HG03521 (cell line): ENCODE measurements at regions not wholly inside any gene's neighbourhood (a gene's known extent, or its start where the extent isn't known, plus 50 kb on each side); places are given as distances from the start of the nearest gene placed in this dataset.

Experiments
- ATAC-seq: cut with Tn5 transposase; IDR thresholded peaks from one replicate; pipeline ENCODE4 v1.9.1; 2021; ENCODE audit warnings: mild to moderate bottlenecking, moderate library complexity; ENCODE audit not compliant: unreplicated experiment

DNA sequence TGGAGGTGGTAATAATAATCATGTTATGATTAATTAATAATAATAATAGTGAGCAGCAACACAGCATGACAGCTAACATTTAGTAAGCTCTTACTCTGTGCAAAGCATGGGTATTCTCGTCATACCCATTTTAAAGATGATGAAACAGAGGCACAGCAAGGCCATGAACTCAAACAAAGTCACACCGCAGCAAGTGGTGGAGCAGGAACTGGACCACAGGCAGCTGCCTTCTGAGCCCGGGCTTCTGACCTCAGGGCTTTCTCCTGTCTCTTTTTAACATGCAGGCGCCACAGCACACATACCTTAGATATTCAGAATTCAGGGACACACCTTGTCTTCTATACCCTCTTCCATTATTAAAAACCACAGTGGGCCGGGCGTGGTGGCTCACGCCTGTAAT is 50.7 kb upstream of the SPATA12 start:
- no peak for ATAC-seq

DNA sequence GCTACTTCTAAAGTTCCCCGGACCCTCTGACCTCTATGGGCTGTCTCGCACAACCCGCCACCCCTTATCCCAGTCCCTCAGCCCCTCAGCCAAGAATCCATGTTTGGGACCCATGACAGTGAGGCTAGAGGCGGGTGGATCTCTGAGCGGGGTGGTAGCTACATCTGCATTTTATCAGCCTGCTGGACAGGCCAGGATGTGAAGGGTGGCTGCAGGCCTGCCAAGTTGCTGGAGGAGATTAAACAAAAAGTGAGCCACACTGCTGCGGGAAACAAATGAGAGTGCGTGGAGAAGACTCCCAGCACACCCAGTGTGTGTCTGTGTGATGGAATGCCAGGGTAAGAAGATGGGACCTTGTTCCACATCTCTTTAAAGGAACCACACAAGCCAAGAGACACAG is 51.1 kb upstream of the SPATA12 start:
- no peak for ATAC-seq

DNA sequence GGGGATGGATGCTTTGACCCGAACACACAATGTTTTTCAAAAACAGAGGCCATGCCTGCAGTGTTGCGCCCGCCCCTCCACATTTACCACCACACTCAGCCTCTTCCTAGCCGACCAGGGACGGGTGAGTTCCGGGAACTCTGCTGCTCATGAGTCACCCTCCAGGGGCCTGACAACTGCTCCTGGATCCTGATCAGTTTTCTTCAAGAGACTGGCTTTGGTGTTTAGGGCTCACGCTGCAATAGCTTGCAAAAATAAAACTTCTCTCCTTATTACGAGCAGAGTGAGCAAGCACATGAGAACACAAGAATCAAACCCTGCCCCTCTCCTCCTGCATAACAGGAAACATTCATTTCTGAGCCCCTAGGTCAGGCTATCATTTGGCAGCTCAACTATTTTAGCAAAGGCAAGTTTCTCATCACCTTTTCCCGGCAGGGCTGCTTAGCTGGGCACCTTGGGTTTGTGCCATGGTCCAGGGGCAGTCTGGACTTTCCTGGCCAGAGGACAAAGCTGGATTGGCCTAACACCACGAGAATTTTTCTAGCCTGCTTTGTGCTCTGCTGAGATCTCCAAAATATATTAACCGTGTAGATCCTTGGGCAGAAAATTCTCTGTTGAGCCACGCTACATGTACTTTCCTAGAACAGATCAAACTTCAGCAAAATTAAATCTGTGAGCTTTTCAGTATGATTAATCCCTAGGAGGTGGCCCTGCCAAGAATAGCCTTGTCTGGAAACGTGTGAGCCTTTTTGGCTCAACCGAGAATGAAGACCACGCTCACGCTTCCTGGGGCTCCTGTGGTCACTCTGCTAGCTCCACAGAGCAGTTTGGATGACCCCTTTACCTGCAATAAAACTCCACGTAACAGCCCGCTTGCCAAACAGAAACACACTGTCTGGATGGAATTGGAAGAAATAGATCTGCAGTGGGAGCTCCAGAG is 52.7 kb upstream of the SPATA12 start:
- no peak for ATAC-seq

DNA sequence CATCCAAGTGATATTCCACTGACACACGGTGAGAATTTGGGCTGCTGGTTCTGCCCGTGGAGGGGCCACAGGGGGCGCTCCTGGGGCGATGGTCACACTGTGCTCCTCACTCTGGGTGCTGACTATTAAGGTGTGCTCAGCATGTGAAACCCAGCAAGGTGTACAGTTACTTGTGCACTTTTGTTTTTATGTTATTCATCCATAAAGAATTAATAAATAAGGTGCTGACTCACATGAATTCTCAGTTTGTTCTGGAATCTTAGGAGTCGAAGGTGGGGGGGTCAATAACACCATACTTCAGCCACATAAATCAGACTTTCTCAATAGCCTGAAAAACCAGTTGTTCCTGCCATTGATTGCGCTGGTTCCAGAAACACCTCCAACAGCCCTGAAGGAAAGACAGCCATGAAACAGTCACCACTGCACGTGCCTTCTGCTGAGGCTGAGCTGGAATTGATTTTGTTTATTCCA is 53.5 kb upstream of the SPATA12 start:
- ATAC-seq: no peak

DNA sequence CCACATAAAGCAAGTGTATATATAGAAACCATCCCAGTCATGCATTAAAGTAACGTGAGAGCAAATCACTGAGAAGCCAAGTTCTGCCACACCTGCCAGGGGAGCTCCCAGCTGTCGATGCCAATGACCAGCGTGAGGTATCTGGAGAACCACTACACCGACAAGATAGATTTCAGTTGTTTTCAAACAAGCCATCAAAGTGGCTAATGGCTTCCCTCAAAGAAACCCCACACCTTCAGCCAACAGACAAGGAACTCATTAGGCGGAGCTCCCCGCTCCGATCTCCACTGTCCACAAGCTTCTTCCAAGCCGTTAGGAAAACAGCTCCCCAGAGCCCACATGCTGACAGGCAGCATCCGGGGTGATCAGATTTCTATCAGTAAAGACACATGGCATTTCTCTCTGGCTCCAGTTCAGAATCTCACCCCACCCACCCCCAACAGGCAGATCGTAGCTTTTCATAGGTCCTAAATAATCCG is 54.2 kb upstream of the SPATA12 start:
- ATAC-seq: no peak

DNA sequence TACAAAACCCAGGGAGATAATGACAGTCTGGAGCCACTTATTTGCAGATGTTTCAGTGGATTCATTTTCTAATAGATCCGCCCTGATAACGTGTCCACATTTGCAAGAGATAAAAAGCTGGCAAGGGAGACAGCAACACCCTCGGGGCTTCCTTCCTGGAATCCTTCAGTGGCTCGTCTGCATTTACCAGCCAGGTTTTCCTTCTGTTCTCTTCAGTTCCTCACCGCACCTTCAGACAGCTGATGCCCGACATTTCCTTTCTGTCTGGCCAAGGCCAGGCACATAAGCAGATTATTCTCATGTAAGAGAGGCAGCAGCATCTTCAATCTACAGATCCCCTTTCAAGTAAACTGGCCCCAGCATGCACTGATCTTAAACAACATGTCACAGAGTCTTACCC is 56.2 kb upstream of the SPATA12 start:
- no peak for ATAC-seq

DNA sequence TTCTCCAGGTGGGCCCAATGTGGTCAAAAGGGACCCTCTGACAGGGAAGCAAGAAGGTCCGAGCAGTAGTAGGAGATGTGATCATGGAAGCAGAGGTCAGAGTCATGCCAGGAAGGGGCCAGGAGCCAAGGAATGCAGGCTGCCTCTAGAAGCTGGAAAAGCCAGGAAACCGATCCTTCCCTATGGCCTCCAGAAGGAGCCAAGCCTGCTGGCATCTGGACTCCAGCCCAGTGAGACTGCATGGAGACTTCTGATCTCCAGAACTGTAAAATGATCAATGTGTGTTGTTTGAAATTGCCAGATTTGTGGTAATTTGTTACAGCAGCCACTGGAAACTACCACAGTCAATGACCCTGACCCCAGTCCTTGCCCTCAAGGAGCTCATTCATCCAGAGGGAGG is 56.8 kb upstream of the SPATA12 start:
- ATAC-seq: no peak

DNA sequence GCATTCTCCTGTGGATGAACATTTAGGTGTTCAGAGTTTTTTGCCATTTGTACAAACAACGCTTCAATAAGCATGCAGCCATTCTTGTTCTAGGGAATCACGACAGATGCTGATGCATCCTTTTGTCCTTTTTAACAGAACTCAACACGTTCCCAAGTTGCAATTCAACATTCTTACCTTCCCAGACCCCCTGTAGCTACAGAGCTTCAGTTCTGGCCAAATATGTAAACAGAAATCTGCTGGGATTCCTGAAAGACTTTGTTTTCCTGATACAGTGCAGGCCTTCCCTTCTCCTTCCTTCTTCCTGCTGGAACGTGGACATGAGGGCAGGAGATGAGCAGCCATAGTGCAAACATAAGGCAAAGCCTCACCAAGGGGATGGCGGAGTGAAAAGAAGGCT is 59.1 kb upstream of the SPATA12 start:
- no peak for ATAC-seq

DNA sequence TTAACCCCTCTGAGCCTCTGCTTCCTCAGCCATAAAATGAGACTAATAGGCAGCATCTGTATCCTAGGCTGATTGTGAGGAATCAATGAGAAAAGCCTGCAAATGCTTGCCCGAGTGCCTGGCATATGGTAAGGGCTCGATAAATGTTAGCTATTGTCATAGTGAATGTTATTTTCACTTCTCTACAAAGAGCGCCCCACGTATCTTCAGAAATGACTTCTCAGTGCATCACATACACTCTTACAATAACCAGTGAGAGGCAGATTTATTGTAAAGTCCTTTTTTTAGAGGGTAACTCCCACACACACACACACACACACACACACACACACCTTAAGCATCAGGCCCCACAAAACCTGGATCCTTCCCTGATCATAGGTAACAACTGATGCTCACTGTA is 60.5 kb upstream of the SPATA12 start:
- no peak for ATAC-seq

DNA sequence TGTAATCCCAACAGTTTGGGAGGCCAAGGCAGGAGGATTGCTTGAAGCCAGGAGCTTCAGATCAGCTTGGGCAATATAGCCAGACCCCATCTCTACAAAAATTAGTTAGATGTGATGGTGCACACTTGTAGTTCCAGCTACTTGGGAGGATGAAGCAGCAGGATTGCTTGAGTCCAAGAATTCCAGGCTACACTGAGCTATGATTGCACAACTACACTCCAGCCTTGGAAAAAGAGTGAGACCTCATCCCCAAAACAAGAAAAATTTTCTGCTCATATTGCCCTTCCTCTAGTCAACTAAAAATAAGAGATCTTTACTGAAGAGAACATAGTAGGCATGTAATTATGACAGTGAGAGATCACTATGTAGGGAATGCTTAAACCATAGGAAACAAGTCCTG is 60.9 kb upstream of the SPATA12 start:
- no peak for ATAC-seq

DNA sequence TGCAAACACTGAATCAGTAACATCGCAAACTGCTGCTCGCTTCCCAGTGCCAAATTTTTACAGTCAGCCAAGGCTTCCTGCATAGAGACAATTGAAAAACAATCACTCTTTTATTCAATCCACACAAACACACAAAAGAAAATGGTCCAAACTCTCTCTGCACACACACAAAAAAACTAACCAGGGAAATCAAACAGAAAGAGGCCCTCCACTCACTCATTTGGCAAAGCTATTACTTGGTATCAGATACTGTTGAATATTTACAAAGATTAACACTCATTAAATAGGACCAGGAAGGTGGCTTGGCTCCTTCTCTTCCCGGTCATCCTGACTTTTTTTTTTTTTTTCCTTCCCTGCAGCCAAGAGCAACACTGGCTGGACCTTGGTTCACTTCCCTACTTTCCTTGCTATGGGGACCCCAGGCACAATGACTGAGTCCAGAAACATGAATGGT is 62.4 kb upstream of the SPATA12 start:
- ATAC-seq: no peak

DNA sequence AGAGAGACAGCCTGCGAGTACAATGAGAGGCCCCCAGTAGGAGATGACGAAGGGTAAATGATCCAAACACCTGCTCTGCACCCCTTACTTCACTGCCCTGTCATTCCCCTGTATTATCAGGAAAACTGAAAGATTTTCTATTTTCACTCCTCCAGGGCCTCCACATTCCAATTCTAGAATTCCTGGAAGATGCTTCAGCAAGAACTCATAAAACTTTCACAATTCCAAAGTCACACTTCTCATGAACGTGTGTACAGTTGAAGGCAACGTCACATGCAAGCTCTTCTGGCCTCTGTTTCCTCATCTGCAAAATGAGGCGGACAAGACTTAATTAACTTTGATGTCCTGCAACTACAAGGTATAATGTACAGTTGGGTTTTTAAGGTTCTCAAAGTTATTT is 62.8 kb upstream of the SPATA12 start:
- ATAC-seq: no peak

DNA sequence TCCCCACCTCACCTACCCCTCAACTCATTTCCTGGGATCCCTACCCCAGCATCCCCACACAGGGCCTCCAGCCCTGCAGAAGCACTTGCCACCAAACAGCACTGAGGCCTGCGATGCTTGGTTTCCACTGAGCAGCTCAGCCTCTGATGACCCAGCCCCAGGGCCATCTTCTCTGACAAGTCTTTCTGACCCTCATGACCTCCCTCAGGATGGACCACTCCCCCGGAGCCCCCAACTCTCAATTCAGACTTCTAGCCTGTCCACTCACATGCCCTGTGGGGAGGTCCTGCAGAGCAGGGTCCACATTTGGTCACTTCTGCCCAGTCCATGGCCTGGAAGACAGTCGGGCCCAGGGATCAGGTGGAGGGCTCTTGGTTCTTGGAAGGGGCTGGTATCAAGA is 63.4 kb upstream of the SPATA12 start:
- no peak for ATAC-seq

DNA sequence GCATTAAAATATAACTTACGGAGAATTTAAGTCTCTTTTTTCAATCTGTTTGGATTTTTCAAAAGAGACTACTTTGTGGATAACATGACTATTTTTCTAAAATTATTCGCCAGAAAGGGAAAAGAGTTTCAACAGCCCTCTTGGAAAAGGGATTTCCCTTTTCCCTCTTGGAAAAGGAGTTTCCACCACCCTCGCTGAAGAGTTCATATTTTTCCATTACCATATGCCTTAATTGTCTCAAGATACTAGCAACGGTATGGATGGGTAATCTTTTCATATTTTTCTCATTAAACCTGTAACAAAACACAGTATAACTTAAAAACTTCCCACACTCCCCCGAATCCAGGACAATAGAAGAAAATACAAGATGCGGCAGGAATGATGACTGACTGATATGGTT is 66.1 kb upstream of the SPATA12 start:
- ATAC-seq: no peak

DNA sequence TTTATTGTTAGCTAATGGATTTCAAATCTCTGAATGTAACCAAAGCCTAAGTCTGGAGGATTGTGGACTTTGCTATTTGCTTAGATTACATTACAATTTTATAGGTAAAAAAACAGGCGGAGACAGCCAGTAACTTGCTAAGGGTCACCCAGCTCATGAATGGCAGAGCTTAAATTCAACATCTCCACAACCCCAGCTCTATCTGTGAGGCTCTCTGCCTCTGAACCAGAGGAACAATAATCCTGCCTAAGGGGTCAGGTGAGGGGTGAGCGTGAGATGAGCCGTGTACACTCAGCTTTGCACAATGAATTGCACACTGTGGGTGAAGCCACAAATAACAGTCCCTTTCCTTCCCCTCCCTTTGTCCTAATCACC is 69.8 kb upstream of the SPATA12 start:
- ATAC-seq: no peak

DNA sequence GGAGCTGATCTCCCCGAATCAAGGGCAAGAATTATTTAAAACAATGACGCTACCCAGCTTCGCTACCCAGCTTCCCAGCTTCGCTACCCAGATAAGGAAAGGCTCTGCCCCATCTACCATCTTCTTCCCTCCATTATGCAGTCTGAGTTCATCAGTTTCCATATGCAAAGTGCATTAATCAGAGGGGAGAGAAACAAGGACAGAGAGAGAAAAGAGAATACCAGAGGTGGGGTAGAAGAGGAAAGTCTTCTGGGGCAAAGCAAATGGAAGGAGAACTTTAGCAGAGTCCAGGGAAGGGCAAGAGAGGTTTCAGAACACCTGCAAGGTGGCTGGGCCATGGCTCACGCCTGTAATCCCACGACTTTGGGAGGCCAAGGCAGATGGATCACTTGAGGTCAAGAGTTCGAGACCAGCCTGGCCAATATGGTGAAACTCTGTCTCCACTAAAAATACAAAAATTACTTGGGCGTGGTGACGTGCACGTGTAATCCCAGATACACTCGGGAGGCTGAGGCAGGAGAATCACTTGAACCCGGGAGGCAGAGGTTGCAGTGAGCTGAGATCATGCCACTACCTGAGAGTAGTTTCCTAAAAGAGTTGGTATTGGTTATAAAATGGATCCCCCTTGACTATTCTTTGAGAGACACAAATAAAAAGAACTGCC is 70.4 kb upstream of the SPATA12 start:
- no peak for ATAC-seq

DNA sequence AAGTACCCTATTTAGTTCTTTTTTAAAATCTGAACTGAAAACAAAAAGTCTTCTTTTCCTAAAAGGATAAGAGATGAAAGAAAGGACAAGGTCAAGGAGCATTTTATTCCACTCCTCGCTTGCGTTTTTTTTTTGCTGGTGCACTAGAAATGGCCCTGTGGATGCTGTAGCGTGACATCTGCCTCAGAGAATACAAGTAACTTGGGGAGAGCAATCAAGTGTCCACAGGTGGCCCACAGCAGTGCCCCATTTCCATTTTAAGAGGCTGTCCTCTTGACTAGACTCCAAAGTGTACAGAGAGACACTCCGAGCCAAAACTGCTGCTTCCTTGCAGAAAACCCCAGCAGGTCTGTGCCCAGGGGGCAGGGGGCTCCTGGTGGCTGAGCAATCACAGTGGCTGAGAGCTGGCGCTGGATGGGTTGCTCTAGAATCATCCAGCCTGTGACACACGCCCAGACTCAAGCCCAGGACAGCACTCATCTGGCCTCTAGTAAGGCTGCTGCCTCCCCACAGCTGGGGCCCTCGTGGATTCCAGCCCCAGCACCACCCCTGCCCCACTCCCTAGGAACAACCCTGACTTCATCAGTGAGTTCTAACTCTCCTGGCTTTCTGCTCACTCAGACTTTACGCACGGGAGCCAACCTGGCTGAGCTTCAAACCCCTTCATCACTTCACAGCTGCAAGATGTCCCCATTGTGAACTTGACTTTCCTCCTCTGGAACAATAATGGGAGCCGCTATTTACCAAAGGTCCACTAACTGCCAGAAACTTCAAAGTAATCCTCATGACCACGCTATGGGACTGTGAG is 71.1 kb upstream of the SPATA12 start:
- no peak for ATAC-seq

DNA sequence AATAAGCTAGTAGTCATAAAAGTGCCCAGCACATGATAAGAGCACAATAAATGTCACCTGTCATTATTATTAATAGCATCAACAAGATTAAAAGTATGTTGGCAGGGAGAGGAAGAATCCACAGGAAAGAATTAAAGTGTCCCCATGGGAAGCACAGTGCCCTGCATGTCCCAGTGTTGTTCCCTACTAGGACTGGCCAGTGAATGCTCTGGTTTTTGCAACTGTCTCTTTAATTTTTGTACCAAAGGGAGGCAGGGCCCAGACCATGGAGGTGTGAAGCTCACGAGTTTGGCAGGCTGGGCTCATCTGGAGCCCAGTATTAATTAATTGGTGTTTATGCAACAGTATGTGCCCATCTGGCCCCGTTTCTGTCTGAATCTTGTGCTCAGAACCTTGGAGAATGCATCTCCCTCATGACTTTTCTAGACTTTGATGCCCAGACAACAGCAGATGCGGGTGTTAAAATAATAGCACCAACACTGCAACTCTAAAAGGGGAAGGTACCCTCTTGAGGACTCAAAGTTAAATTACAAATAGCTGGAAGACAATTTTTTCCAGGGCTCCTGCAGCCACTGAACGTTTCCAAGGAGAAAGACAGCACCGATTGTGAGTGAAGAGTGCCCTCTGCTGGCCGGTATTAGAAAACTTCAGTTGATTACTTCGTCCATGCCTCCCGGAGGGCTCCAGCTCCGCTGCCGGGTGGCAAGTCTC is 71.9 kb upstream of the SPATA12 start:
- no peak for ATAC-seq

DNA sequence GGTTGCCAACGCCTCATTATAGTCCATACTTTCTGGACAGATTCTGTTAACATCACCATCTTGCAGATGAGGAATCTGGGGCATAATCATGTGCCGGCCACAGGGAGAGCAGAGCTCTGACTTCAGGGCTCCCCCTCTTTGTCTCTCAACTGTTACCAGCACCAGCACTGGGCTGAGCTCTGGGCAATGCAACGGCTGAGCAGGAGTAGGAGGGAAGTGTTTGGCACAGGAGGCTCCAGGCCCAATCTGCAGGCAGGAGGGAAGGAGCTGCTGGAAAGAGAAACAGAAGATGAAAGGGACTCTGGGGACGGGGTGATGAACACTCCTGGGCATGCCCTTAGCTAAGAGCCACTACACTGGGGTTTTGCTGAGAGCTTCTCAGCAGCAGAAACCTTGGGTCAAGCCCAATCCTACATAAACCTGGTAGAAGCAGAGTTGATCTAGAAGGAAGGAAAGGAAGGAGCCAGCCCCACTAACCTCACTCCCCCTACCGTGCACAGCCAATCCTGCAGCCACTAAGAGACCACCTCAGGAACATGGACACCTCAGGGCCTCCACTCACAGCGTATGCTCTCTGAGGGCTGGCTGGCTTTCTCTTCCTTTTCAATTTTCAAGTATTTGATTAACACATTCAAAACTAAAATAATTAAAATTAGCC is 73.1 kb upstream of the SPATA12 start:
- ATAC-seq: no peak

DNA sequence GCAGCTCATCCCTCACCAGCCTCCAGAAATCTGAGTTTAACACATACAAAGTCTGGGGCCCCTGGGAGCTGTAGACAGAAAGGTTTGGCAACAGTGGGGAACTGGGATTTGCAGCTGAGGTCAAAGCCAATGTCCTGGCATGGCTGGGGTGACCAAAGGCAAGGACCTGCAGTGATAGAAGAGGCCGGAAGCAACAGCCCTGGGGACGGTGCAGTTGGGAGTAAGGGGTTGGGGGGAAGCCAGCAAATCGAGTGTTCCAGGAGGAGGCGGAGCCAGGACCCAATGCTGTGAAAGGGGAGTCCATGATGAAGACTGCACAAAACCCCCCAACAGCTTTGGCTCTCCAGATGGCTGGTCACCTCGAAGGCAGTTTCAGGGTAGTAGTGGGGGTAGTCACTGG is 74.1 kb upstream of the SPATA12 start:
- no peak for ATAC-seq
